ENCODE measurements at regions not wholly inside any gene's neighbourhood (a gene's known extent, or its start where the extent isn't known, plus 50 kb on each side); places are given as distances from the start of the nearest gene placed in this dataset.

DNA sequence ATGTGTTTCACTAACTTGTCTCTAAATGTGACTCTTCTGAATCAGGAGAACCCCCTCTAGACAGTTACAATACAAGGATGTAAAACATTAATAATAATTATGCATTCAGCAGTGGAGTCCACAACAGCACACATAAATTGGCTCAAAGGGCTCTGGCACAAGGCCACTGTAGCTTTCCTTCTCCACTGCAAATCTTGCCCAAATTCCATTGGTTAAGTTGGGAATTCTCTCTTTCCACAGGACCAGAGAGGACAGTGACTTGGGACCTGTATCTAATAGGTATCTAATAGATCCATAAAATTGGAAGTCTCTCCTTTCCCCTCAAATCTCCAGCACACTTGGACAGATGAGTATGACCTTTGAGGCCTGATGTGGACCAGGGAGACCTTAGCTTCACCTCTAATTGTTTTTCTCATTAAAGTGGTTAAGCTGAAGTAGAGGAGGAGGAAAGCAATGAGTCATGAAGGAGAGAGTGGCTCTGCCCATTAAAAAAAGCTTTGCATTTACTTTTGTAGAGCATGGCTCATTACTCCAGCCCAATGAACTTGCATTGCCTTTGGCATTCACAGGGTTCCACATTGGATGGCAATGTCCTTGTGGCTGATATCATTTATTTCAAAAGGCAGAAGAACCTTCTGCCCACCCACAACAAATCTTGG, 72.3 kb upstream of the SH3RF1 start:
- peak; percentile 53 for DNase-seq (ENCODE audit: low read depth)
- TF ChIP-seq, protein P1, sequence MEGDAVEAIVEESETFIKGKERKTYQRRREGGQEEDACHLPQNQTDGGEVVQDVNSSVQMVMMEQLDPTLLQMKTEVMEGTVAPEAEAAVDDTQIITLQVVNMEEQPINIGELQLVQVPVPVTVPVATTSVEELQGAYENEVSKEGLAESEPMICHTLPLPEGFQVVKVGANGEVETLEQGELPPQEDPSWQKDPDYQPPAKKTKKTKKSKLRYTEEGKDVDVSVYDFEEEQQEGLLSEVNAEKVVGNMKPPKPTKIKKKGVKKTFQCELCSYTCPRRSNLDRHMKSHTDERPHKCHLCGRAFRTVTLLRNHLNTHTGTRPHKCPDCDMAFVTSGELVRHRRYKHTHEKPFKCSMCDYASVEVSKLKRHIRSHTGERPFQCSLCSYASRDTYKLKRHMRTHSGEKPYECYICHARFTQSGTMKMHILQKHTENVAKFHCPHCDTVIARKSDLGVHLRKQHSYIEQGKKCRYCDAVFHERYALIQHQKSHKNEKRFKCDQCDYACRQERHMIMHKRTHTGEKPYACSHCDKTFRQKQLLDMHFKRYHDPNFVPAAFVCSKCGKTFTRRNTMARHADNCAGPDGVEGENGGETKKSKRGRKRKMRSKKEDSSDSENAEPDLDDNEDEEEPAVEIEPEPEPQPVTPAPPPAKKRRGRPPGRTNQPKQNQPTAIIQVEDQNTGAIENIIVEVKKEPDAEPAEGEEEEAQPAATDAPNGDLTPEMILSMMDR (conservative IDR thresholded peaks at IDR 0.05; ENCODE audit: low read length): no peak
- H3K4me3 ChIP-seq (ENCODE audit: low read length): no peak overlapping the region

DNA sequence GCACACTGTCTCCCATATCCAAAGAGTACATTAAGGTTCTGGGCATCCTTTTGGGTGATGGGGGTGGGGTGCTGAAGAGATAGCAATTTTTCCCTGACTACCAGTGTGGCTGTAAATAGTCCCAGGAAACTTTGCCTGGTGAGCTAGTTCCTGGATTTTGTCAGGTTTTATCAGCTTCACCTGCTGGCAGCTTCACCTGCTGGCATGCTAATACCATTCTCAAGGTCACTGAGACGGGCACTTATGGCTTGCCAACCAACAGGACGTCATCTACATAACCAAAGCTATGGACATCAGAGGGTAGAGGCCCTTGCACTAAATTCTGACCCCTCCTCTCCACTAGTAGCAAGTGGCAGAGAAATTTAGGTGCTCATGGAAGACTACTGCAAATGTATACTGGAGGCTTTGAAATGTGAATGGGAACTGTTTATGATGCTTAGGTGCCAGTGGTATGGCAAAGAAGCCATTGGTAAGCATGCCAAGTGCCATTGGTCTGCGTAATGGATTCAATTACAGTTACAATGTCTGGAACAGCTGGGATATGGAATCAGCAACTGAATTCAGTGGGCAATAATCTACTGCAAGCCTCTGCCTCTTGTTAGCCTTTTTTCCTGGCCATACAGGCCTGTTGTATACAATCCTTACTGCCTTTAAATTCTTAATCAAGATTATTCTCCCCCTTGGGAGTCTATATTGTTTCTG, 71.6 kb upstream of the SH3RF1 start:
- no peak for DNase-seq (ENCODE audit: low read depth)
- no peak overlapping the region for H3K4me3 ChIP-seq (ENCODE audit: low read length)
- TF ChIP-seq, protein P1 (conservative IDR thresholded peaks at IDR 0.05; ENCODE audit: low read length): no peak

DNA sequence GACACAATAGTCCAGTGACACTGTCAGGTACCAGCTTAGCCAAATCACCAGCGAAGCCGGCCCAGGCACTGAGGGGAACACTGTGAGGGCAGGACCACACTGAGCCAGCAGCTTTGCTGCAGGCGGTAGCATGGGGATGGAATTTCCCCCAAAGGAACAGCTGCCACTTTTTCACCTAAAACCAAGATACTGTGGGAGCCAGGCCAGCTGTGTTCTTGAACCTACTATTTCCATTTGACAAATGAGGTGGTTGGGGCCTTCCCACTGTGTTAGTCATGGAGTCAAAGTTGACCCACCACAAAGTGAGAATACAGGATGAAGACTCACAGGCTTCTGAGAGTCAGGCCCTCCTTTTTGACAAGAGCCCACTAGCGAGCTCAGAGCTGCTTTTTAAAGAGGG, 70.7 kb upstream of the SH3RF1 start:
- TF ChIP-seq, protein P1 (conservative IDR thresholded peaks at IDR 0.05; ENCODE audit: low read length): no peak
- DNase-seq (ENCODE audit: low read depth): peak; percentile 45

DNA sequence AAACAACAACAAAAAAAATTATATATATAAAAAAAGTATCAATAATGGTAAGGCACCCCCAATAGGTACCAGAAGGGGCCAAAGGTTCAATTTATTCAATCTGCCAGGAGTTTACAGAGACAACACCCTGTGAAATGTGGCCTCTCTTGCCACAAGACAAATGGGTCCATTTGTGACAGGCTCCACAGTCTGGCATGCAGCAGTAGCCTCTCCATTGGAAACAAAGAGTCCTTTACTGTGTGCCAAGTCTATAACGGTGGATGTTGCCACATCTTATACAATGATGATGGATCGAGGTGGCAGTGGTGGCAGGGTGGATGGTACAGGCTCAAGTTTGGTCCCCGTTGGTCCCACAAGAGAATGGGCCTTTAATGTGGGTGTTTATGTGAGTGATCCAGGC, 70.1 kb upstream of the SH3RF1 start:
- no peak overlapping the region for H3K4me3 ChIP-seq (ENCODE audit: low read length)
- DNase-seq (ENCODE audit: low read depth): no peak
- TF ChIP-seq, protein P1 (conservative IDR thresholded peaks at IDR 0.05; ENCODE audit: low read length): no peak

More for the DNA sequence above, 70.7 kb upstream of the SH3RF1 start:
- no peak overlapping the region for H3K4me3 ChIP-seq (ENCODE audit: low read length)

DNA sequence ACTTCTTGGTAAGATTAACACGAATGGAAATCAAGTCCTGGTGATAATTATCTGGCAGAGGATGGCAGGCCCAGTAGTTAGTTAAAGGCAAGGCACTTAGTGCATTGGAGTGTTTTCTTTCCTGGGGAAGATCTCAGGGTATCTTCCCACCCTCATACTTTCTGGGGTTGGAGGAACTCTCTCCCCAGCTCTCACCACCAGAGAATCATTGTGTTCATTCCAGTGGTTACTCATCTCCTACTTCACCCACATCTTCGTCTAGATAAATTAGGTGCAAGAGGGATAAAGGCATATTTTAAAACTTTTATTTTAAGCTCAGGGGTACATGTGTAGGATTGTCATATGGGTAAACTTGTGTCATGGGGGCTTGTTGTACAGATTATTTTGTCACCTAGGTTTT, 67.5 kb upstream of the SH3RF1 start:
- H3K4me3 ChIP-seq (ENCODE audit: low read length): no peak overlapping the region
- TF ChIP-seq, protein P1 (conservative IDR thresholded peaks at IDR 0.05; ENCODE audit: low read length): no peak
- DNase-seq (ENCODE audit: low read depth): peak; percentile 80

DNA sequence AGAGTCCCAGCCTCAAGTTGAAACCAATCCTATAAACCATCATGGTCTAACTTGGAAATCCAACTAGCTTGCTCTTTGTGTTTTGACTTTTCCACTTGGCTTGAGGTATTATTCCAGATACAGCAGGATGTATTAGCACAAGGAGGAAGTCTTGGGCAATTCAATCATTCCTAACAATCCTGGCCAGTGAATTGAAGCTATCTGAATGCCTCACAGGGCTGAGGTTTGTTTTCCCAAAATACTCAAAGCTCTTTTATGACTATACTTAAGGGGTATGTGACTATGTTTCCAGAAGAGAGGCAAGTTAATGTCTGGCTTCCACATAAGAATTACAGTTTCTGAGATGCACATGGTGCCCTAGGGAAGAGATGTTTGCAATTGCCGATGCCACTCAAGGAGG, 66.8 kb upstream of the SH3RF1 start:
- DNase-seq (ENCODE audit: low read depth): peak; percentile 98
- no peak overlapping the region for H3K4me3 ChIP-seq (ENCODE audit: low read length)
- TF ChIP-seq, protein P1 (conservative IDR thresholded peaks at IDR 0.05; ENCODE audit: low read length): no peak

DNA sequence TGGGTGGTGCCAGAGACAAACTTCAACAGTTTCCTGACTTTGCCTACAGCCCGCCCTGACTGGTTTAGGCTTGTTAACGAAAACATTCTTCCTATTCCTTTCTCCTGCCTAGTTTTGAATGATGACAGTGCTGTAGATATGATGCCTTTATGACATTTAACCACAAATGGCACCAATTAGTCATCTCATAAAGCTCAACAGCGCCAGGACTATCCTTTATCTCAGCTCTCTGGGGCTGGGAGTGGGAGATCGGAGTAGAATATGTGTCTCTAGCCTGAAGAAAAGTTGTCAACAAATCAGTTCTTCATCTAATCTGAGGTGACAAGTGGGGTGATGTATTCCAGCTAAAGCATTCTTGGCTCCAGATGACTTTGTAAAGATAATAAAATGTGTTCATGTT, 64.6 kb upstream of the SH3RF1 start:
- TF ChIP-seq, protein P1 (conservative IDR thresholded peaks at IDR 0.05; ENCODE audit: low read length): no peak
- peak; percentile 38 for DNase-seq (ENCODE audit: low read depth)
- H3K4me3 ChIP-seq (ENCODE audit: low read length): no peak overlapping the region

All from AG10803 (cell line).